Peyer's patch (tissue), 4 donors: ENCODE measurements at regions not wholly inside any gene's neighbourhood (a gene's known extent, or its start where the extent isn't known, plus 50 kb on each side); places are given as distances from the start of the nearest gene placed in this dataset.

Experiments
- CTCF ChIP-seq, 6 experiments: fragments of 450-650 bp in 4 of 6; fragments of 200-600 bp in 2 of 6; sonication (generic) in 1 of 6; IDR thresholded peaks; one replicate each; pipeline ENCODE4 v1.5.1; 2017 to 2019; ENCODE audit warnings: antibody characterized with exemption in 6 of 6, mild to moderate bottlenecking in 3 of 6, moderate library complexity in 1 of 6
- POLR2A ChIP-seq, 2 donors: fragments of 450-650 bp; IDR thresholded peaks; one replicate each; pipeline ENCODE4 v1.5.1; 2017; ENCODE audit warnings: antibody characterized with exemption in 2 of 2, mild to moderate bottlenecking in 2 of 2, moderate library complexity in 2 of 2

GRCh38 chr3:61414456-61414855 is 146.9 kb upstream of the PTPRG start:
- no peak for TF ChIP-seq CTCF (IDR thresholded peaks at IDR 0.05)
- TF ChIP-seq POLR2A (IDR thresholded peaks at IDR 0.05), result no peak
